Activated naive CD4-positive, alpha-beta T cell treated with anti-CD3 and anti-CD28 coated beads, Interleukin-2, amount 50 U/mL, for 72 hours (primary cell): ENCODE measurements at regions not wholly inside any gene's neighbourhood (a gene's known extent, or its start where the extent isn't known, plus 50 kb on each side); places are given as distances from the start of the nearest gene placed in this dataset.

Experiments used
- ATAC-seq, 2 donors: fragments of 150-1000 bp; cut with Tn5 transposase; 2 replicates each; pipeline ENCODE4 v1.10.0; 2021; ENCODE audit warnings: mild to moderate bottlenecking in 2 of 2, moderate library complexity in 2 of 2
- DNase-seq, 2 donors: peaks; one replicate each; pipeline ENCODE4 v3.0.0; 2021 to 2022; ENCODE audit warnings: low spot score in 2 of 2
- H3K27ac Mint-ChIP-seq, 2 donors: one replicate each; pipeline ENCODE4 v1.8.0; 2022; ENCODE audit warnings: mild to moderate bottlenecking in 2 of 2, mixed read lengths in 2 of 2
- H3K36me3 Mint-ChIP-seq, 2 donors: one replicate each; pipeline ENCODE4 v1.8.0; 2022; ENCODE audit warnings: mixed read lengths in 2 of 2
- H3K9me3 Mint-ChIP-seq, 2 donors: one replicate each; pipeline ENCODE4 v1.8.0; 2022; ENCODE audit warnings: mixed read lengths in 2 of 2

GRCh38 chr1:207971331-207972219 lies 60.6 kb upstream of the CD34 start:
- Mint-ChIP-seq H3K27ac (no peak overlapping the region), H3K36me3 (no peaks in the 10 kb centered on the region), H3K9me3 (no peaks in the 10 kb centered on the region)
- ATAC-seq (no peak), DNase-seq (no peak)

- Mint-ChIP-seq H3K27ac (no peak overlapping the region), H3K36me3 (no peaks in the 10 kb centered on the region), H3K9me3 (no peaks in the 10 kb centered on the region)
- ATAC-seq, result no peak
- DNase-seq, result no peak
Measured at GRCh38 chr1:207970329-207971233, 59.7 kb upstream of the CD34 start.

GRCh38 chr1:207969528-207969927 lies 58.6 kb upstream of the CD34 start:
- ATAC-seq, result peak in 1 of 2 donors; percentile 30
- Mint-ChIP-seq H3K9me3 (no peaks in the 10 kb centered on the region), H3K36me3 (no peaks in the 10 kb centered on the region)

GRCh38 chr1:207968521-207969009 lies 57.6 kb upstream of the CD34 start:
- ATAC-seq (no peak), DNase-seq (no peak)
- H3K9me3 Mint-ChIP-seq, result no peaks in the 10 kb centered on the region
- H3K36me3 Mint-ChIP-seq, result no peaks in the 10 kb centered on the region
- H3K27ac Mint-ChIP-seq, result no peak overlapping the region

More at GRCh38 chr1:207969528-207969927, 58.6 kb upstream of the CD34 start:
- DNase-seq, result no peak
- H3K27ac Mint-ChIP-seq, result no peak overlapping the region

- no peak for DNase-seq
- ATAC-seq, result no peak
- peaks cover 0 to 1% of the 10 kb centered on the region in 2 donors for H3K36me3 Mint-ChIP-seq
Measured at GRCh38 chr1:207967703-207968102, 56.8 kb upstream of the CD34 start.

GRCh38 chr1:207966521-207966920 lies 55.6 kb upstream of the CD34 start:
- DNase-seq, result no peak
- H3K27ac Mint-ChIP-seq, result no peak overlapping the region
- H3K9me3 Mint-ChIP-seq, result no peaks in the 10 kb centered on the region
- ATAC-seq, result no peak
- peaks cover 0 to 6% of the 10 kb centered on the region in 2 donors for H3K36me3 Mint-ChIP-seq

More at GRCh38 chr1:207967703-207968102, 56.8 kb upstream of the CD34 start:
- H3K27ac Mint-ChIP-seq, result no peak overlapping the region
- no peaks in the 10 kb centered on the region for H3K9me3 Mint-ChIP-seq

GRCh38 chr1:207965392-207966387 lies 54.8 kb upstream of the CD34 start:
- Mint-ChIP-seq H3K36me3 (peaks cover 0 to 6% of the 10 kb centered on the region in 2 donors), H3K9me3 (no peaks in the 10 kb centered on the region), H3K27ac (no peak overlapping the region)
- DNase-seq (no peak), ATAC-seq (no peak)

GRCh38 chr1:207964195-207964966 lies 53.5 kb upstream of the CD34 start:
- ATAC-seq (no peak), DNase-seq (no peak)
- Mint-ChIP-seq H3K36me3 (peaks cover 0 to 6% of the 10 kb centered on the region in 2 donors), H3K27ac (no peak overlapping the region), H3K9me3 (no peaks in the 10 kb centered on the region)

GRCh38 chr1:207963427-207964194 lies 52.7 kb upstream of the CD34 start:
- Mint-ChIP-seq H3K27ac (peak overlapping the region; percentile 9 to 87), H3K36me3 (peaks cover 0 to 6% of the 10 kb centered on the region in 2 donors), H3K9me3 (no peaks in the 10 kb centered on the region)
- DNase-seq (peak; percentile 89 to 93), ATAC-seq (peak; percentile 87 to 90)

GRCh38 chr1:207962716-207963426 lies 51.9 kb upstream of the CD34 start:
- Mint-ChIP-seq H3K36me3 (peaks cover 0 to 6% of the 10 kb centered on the region in 2 donors), H3K27ac (peak overlapping the region in 1 of 2 donors; percentile 87), H3K9me3 (no peaks in the 10 kb centered on the region)
- DNase-seq (peak; percentile 27 to 58), ATAC-seq (peak in 1 of 2 donors; percentile 20)
